ENCODE measurements at regions not wholly inside any gene's neighbourhood (a gene's known extent, or its start where the extent isn't known, plus 50 kb on each side); places are given as distances from the start of the nearest gene placed in this dataset.

- H3K4me3 ChIP-seq (ENCODE audit: low read depth, low read length): no peak overlapping the region
- H3K36me3 ChIP-seq (ENCODE audit: control insufficient read depth, insufficient read depth, low read length): no peaks in the 10 kb centered on the region
- no peak for TF ChIP-seq CTCF (IDR thresholded peaks at IDR 0.05; ENCODE audit: insufficient read depth, low read length, poor library complexity, severe bottlenecking)
- H3K27me3 ChIP-seq (ENCODE audit: control insufficient read depth, insufficient read depth, low read length): no peaks in the 10 kb centered on the region
- DNase-seq (ENCODE audit: low read depth): no peak
Observed at GRCh38 chr9:27632254-27632653, 59.0 kb upstream of the C9orf72 start.

GRCh38 chr9:27633764-27634163, 60.5 kb upstream of the C9orf72 start:
- no peaks in the 10 kb centered on the region for H3K27me3 ChIP-seq (ENCODE audit: control insufficient read depth, insufficient read depth, low read length)
- DNase-seq (ENCODE audit: low read depth): no peak
- no peak overlapping the region for H3K4me3 ChIP-seq (ENCODE audit: low read depth, low read length)

GRCh38 chr9:27634879-27635278, 61.6 kb upstream of the C9orf72 start:
- Histone ChIP-seq H3K4me3 (ENCODE audit: low read depth, low read length) (no peak overlapping the region), H3K27me3 (ENCODE audit: control insufficient read depth, insufficient read depth, low read length) (no peaks in the 10 kb centered on the region), H3K36me3 (ENCODE audit: control insufficient read depth, insufficient read depth, low read length) (no peaks in the 10 kb centered on the region)
- DNase-seq (ENCODE audit: low read depth): no peak
- TF ChIP-seq CTCF (IDR thresholded peaks at IDR 0.05; ENCODE audit: insufficient read depth, low read length, poor library complexity, severe bottlenecking): no peak

More at GRCh38 chr9:27633764-27634163, 60.5 kb upstream of the C9orf72 start:
- no peak for TF ChIP-seq CTCF (IDR thresholded peaks at IDR 0.05; ENCODE audit: insufficient read depth, low read length, poor library complexity, severe bottlenecking)
- no peaks in the 10 kb centered on the region for H3K36me3 ChIP-seq (ENCODE audit: control insufficient read depth, insufficient read depth, low read length)

GRCh38 chr9:27638716-27639115, 65.4 kb upstream of the C9orf72 start:
- H3K36me3 ChIP-seq (ENCODE audit: control insufficient read depth, insufficient read depth, low read length): no peaks in the 10 kb centered on the region
- H3K4me3 ChIP-seq (ENCODE audit: low read depth, low read length): no peak overlapping the region
- TF ChIP-seq CTCF (IDR thresholded peaks at IDR 0.05; ENCODE audit: insufficient read depth, low read length, poor library complexity, severe bottlenecking): no peak
- H3K27me3 ChIP-seq (ENCODE audit: control insufficient read depth, insufficient read depth, low read length): no peaks in the 10 kb centered on the region
- DNase-seq (ENCODE audit: low read depth): no peak

GRCh38 chr9:27645161-27645840, 72.0 kb upstream of the C9orf72 start:
- no peak for DNase-seq (ENCODE audit: low read depth)
- no peaks in the 10 kb centered on the region for H3K27me3 ChIP-seq (ENCODE audit: control insufficient read depth, insufficient read depth, low read length)
- no peaks in the 10 kb centered on the region for H3K36me3 ChIP-seq (ENCODE audit: control insufficient read depth, insufficient read depth, low read length)
- H3K4me3 ChIP-seq (ENCODE audit: low read depth, low read length): no peak overlapping the region
- TF ChIP-seq CTCF (IDR thresholded peaks at IDR 0.05; ENCODE audit: insufficient read depth, low read length, poor library complexity, severe bottlenecking): no peak

- no peak for DNase-seq (ENCODE audit: low read depth)
- no peak for TF ChIP-seq CTCF (IDR thresholded peaks at IDR 0.05; ENCODE audit: insufficient read depth, low read length, poor library complexity, severe bottlenecking)
- H3K27me3 ChIP-seq (ENCODE audit: control insufficient read depth, insufficient read depth, low read length): no peaks in the 10 kb centered on the region
- no peaks in the 10 kb centered on the region for H3K36me3 ChIP-seq (ENCODE audit: control insufficient read depth, insufficient read depth, low read length)
- H3K4me3 ChIP-seq (ENCODE audit: low read depth, low read length): no peak overlapping the region
Observed at GRCh38 chr9:27653246-27653645, 80.0 kb upstream of the C9orf72 start.

Data from kidney epithelial cell (primary cell).